ENCODE measurements at regions not wholly inside any gene's neighbourhood (a gene's known extent, or its start where the extent isn't known, plus 50 kb on each side); places are given as distances from the start of the nearest gene placed in this dataset.

DNA sequence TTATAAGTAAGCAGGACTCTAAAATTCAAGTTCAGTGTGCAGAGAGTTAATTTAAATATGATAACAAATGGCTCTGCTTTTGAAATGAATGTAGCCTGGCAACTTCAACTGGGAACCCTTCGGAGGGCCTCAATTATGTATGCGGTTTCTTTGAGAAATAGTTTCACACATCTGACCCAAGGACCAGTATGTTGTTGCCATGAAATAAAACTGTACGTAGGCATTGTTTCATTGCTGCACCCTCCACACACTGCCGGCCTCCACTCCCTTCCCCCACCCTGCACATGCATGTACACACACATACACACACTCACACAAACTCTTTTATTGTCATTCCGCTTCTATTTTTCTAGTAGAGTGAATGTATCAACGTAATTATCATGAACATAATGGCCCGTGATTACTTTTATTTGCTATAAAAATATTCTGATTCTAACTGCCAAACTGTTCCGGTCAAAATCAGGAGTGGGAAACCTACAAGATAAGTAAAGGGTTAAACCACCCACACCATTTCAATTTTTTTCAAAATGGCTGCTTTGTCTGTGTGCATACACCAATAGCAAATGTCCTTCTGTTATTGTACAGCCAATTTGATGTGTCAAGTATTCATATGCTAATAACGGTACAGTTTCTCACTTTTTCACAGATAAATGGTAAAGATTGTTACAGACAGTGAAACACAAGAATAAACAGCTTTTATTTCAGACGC, 215.5 kb upstream of the TMEM161B start:
- no peak for DNase-seq

DNA sequence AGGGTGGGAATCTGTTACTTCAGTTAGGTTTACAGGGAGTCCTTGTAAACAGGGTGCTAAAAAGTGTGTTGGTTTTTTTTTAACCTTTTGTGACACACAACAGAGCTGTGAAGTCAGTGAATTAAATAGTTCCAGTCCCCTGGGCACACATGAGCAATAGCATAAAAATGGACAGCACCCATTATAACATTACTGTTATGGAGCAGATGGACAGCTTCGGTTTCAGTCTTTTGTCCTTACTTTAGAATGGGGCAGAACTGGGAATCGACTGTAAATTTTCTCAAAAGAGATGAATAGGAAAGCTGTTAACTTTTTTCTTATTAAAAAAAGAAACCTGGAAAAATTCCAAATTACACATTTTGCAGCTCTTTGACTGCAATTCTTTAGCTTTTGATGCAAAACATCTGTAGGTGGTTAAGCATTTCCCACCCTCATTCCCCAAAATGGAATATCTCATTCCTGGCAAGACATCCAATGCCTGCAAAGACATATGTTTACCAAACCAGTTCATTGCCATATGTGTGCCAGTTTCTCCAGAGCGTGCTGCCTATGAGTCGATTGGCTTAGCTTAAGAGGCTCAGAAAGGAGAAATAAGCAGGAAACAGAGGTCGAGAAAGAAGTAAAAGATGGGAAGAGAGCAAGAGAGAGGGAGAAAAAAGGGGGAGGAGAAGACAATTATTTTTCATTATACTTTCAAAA, 212.3 kb upstream of the TMEM161B start:
- peak; percentile 60 for DNase-seq

DNA sequence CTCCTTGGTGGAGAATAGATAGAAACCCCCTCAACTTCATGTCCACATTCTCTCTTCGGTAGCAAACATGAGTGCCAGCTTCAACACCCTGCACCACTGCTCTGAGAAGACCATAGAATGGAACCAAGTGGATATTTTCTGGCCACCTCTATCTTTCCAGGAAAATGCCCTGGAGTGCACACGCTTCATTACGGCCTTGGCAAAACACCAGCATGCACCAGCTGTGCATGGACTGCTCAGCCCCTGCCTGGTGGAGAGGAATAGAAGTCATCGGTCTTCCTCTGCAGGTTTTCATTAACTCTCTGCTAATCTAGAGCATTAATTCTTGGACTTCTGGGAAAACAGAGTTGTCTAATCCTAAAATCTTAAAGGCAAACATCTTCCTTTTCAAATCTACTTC, 211.6 kb upstream of the TMEM161B start:
- DNase-seq = no peak

DNA sequence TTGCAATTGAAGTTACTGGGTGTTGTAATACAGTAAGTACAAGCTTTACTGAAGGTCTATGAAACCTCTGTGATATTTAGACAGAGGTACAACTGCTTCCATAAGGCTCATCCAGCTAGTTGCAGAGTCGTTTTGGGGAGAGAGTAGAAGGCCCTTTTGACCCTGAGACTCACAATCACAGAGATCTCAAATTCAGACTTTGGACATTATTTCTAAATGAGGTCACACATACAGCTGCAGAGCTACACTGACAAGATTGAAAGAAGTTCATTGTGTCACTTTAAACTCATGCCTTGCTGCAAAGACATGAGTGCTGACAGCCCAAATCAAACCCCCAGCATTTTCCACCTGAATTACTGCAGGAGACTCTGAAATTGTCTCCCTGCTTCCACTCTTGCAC, 205.9 kb upstream of the TMEM161B start:
- DNase-seq = no peak

DNA sequence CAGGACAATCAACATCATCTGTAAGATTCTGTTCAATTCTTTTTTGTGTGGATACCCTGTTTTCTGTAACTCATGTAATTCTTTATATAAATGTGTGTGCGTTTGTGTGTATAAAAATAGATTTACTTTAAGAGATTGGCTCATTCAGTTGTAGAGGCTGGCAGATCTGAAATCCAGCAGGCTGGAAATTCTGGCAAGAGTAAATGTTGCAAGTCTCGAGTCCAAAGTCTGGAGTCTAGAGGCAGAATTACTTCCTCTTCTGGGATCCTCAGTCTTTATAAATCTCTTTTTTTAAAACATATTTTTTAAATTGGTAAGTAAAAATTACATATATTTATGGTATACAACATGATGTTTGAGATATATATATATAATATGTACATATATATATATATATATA, 202.1 kb upstream of the TMEM161B start:
- DNase-seq = no peak

DNA sequence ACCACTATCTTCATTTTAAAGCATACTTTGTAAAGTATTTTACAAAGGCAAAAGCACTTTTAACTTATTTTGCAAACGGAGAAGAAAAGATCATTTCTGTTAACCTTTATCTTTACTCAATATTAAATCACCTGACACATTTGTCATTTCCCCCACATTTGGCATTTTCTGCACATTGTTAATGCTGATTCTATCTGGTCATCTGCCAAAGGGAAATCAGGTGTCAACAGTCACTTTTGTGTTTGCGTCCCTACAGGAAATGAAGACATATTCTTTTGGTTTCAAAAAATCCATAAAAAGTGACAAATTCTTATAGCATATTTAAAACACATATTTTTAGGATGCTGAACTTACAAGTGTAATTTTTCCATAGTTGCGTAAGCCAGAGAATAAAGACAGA, 191.3 kb upstream of the TMEM161B start:
- DNase-seq = no peak

DNA sequence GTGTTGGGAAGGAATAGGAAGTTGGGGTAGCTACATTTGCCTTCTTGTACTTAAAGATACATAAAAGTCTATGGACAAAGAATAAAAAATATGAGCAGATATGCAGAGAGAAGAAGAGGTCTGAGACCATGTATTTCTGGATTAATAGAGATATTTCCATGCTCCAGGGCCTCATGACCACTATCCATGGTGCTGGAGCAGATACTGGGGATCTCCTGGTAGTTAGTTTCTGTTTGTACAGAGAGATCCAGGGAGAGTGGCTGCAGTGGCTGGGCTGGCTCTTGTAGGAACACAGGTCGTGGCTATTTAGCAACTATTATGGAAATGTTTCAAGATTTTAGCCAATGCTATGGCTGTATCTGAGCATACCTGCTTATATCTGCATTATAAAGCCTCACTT, 184.2 kb upstream of the TMEM161B start:
- DNase-seq = no peak

DNA sequence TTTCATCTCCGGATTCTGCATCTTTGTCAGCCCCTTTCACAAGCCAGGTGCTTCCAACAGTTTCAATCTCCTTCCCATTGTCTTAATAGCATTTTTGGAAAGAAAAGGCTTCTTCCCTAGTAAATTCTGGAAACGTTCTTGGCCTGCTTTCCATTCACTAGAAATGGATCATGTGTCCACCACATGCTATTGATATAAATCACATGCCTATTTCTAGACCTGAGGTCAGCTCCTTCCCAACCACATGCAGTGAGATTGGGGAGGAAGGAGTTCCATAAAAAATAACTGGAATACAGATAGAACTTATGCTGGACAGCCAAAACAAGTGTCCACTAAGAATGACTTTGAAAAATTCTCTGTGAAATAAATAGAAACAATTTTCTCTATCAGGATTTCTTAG, 181.6 kb upstream of the TMEM161B start:
- DNase-seq = no peak

DNA sequence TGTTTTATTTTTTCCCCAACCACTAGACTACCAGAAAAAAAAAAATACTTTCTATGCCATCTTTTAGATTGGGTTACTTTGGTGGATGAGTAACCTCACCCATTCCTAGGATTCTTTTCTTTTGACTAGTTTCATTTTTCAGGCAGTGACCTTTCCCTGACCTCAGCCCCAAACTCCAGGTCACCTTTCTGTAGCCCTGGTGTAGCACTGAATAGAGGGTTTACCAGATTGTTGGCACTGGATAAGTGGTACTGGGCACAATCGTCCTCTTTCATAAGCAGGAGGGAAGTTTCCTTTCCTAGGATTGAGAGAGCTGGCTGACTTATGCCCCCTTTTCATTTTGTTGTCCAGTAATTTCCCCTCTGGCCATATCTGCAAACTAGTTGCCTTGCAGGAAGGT, 169.4 kb upstream of the TMEM161B start:
- DNase-seq = no peak

DNA sequence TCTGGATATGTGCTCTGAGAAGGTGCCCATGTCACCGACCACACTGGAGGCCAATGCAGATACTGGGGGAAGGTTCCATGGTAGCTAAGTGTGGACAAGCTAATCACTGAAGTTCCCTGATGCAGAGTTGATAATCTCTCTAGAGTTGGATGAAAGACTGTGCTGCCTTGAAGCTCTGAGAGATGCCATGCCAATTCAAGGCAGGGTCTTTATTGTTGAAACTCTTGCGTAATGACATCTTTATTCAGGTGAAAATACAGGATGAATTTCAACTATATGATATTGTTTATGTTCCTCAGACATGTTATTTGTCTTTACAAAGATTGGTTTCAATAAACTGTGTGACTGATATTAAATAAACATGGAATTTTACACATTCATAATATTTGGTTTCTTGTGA, 167.6 kb upstream of the TMEM161B start:
- DNase-seq = no peak

DNA sequence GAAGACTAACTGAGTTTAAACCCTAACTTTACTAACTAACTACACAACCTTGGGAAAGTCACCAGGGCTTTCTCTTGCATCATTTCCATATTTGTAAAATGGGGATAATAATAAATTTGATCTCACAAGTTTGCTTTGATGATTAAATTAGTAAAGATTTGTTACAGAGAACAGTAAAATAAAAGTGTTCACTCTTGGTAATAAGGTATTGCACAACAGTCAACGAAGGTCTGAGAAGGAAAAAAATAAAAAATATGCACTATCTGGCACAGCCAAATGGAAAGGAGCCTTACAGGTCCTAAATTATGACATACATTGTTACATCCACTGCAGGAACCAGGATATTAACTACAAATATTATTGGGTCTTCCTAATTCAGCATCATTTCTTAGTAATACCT, 160.0 kb upstream of the TMEM161B start:
- DNase-seq = no peak

DNA sequence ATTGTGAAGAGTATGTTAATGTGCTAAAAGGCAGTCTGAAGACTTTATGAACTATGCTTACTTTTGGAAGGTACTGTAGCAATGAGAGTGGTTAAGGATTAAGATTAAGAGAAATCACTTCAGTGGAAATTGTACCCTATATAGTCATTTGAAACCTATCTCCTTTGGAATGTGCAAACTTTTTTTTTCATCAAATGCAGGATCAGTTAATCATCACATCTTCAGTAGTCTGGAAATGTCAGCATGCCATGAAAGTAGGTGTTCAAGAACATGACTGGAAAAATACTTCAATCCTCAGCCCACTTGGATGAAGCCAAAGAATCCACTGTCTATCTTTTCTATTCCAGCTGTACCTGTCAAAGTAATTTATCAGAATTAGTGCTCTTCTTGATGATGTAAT, 157.8 kb upstream of the TMEM161B start:
- DNase-seq = no peak

DNA sequence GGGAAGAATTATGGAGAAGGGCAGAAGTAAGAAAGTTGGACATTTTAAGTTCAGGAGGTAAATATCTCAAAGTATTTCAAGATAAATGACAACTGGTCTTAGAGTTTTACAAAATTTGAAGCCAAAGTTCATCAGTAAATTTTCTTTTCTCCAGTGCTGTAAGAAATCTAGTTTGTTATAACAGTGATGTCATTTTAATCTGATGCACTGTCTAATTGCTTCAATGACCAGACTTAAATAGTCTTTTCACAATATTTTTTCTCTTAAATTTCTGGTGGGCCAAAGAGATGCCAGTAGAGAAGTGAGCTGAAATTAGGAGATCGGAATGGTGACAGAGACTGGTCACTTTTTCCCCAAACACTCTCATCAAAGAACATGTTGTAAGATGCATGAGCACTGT, 156.5 kb upstream of the TMEM161B start:
- no peak for DNase-seq

DNA sequence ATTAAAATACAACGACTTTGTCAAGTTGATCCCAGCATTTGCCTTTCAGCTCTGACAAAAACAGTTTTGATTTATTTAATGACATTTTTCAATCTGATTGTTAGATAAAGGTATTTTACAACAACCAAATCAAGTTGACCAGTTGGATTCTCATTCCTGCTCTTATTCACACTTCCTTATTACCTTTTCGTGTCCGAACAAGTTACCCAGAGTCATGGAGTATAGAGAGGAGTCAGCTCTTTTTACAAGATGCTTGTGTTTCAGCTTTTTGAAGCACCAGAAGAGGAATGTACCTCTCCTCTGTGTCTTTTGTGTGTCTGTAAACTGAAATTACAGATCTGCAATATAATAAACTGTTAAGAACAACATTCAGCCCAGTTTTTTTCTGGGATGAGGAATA, 151.3 kb upstream of the TMEM161B start:
- DNase-seq = no peak

DNA sequence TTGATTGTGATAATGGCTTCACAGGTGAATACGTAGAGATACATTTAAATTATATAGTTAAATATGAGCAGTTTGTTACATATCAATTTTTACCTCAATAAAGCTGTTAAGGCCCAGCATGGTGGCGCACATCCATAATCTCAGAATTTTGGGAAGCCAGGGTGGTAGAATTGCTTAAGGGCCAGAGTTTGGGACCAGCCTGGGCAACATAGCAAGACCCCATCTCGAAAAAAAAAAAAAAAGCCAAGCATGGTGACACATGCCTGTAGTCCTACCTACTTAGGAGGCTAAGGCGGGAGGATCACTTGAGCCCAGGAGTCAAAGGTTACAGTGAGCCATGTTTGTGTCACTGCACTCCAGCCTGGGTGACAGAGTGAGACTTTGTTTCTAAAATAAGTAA, 138.7 kb upstream of the TMEM161B start:
- no peak for DNase-seq

DNA sequence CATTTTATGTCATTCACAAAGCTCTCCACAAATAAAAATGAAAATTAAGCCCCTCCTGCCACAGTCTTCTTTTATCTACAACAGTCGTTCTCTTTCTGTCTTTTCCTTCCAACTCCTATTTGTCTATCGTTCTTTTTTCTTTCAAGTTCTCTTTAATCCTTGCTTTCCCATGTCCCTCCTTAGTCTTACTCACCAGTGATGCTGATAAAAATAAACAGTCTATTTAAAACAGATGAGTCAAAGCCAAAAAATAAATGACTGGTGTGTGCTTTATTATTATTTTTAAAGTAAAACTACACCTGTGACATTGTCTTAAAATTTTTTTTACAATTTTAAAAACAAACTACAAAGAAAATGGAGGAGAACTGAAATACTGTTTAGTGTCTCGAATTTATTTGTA, 137.1 kb upstream of the TMEM161B start:
- DNase-seq = no peak

DNA sequence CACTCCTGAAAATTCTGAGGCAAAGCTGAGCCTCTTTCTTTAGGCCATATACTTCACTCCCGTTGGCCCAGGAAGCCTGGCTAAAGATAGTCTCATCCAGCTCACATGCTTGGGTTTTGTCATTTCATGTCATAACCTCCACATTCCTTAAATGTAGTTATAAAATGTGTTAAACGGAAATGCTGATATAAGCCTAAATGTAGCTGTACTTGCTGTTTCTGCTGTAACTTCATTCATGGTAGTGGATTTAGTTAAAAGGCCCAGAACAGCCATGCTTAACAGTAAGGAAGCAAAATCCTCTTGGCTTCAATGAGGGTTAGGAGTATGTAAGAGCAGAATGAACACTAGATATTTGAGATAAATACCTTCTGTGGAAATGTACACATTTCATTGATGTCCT, 135.8 kb upstream of the TMEM161B start:
- DNase-seq = no peak

DNA sequence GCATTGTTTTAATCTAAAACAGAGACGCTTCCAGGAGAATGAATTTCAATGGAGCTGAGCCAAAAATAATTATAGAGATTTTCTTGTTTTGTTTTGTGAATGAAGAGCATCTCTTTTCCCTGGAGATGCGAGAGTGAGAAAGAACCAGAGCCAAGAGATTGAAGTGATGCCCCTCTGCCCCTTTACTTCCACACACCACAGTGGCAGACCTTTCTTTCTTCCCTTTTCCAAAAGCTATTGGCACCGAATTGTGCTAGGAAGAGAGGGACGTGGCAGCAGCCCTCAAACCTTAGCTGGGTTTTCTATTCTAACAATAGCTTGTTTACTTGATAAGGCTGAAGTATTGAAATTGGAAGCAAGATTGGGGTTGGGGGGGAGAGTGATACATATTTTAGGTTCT, 133.0 kb upstream of the TMEM161B start:
- DNase-seq = no peak

DNA sequence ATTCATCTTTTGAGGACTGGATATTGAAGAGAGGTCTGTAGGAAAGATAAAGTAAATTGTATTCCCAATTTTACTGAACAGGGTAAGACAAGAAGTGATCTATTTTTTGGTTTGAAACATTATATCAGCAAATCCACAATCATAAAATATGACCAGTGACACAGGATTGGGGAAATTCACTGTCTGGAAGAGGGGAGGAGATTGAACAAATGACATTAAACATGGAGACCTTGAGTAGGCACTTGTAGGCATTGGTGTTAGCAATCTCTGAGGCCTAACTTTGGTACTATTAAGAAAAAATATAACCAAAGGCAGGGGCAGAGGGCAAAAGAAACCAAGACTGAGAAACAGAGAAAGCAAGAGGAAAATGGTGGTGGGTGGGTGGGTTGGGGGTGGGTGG, 132.6 kb upstream of the TMEM161B start:
- DNase-seq = no peak

DNA sequence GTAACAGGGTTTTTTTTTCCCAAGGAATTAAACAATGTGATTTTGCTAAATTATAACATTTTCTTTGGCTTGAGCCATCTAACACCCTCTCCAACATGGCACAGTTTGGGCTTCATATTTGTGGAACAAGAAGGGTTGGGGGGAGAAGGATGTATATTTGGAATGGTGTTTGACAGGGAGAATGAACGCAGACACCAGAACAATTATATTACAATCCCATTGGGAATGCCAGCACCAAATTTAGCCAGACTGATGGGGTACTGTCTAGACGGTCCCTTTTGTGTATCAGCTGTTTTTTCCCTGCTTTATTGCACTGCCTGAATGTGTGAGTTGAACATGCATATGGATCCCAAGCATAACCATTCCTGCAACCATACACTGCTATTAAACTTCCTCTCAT, 130.9 kb upstream of the TMEM161B start:
- no peak for DNase-seq

DNA sequence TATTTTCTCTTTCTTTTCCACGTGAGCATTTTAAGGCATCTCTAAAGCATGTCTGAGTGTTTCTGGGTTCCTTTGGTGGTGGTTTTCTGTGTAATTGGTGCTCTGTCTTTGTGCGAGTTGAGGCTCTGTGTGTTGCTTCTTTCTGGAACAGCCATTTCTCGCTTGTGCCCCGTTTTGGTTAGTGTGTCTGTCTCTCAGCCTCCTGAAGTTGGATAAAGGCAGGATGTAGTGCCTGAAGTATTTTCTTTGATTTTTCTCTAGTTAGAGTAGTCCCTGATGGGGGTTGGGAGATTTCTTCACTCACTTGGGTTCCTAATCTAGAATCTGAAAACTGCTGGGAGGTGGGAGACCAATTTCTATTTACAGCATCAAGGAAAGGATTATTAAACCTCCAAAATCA, 129.7 kb upstream of the TMEM161B start:
- DNase-seq = no peak

DNA sequence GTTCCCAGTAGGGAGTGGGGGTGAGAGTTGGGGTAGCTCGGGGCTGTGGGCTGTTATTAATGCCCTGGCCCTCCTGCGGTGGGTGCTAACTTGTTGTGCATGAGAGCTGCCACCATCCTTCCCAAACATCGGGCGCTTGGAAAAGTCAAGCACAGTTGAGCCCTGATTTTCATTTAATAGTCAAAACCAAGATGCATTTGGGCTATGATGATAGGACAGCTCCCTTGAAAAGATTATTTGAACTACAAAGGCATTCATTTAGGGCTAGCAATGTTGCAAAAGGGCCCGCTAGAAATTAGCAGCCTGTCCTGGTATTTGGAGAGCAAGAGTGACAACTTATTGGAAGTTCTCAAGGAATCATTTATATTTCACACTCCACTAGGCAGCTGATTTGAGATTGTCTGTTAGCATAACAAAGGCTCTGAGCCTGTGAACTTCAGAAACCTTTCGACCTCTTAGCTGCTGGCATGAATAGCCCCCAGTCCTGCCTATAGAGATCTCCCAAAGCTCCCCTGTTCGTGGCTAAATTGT, 128.2 kb upstream of the TMEM161B start:
- DNase-seq = no peak

DNA sequence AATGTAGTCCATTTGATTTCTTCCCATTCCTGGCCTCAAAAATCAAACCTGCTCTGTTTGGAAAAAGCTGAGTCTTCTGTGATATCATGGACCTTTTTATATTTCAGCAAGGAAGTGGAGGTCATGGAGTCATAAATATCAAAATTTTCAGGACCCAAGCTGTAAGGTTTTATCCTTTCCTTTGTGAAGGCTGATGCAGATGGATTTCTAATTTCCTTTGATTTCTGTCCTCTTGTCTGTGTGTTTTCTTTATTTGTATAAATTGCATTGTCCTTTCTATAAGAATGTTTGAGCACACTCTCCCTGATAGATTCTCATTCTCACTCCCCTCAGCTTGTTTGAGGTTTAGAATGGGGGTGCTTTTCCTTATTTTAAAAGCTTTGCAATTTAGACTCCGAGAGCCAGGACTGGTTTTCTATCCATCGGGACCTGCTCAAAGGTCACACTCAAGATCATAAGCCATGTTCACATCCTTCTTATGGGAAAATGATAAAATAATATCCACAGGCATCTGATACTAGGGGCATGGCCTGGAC, 127.4 kb upstream of the TMEM161B start:
- DNase-seq = no peak

DNA sequence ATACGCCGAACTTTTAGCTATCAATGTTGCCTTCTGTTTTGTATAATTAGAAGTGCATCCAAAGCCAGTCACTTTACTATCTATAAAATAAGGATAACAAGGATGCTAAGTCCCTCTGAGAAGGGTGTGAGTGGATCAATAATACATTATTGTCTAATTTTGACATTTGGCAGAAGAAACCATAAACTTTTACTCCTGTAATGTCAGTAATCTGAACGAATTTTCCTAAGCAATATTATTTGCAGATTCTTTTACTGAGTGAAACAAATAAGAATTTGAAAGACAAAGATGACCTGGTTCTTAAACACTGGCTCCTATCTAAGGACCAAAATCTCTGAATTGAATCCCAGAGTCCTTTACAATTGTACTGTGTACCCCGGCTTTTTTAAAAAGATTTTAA, 126.6 kb upstream of the TMEM161B start:
- no peak for DNase-seq
